IMR-90 (cell line): ENCODE measurements at regions not wholly inside any gene's neighbourhood (a gene's known extent, or its start where the extent isn't known, plus 50 kb on each side); places are given as distances from the start of the nearest gene placed in this dataset.

Experiments
- ATAC-seq: fragments of 200-7000 bp; cut with Tn5 transposase; 2 replicates; pipeline ENCODE4 v1.9.1; 2020; ENCODE audit warnings: low read depth, mild to moderate bottlenecking, moderate library complexity
- BruUV-seq: library from RNA; stranded (reverse); fragments of 400-500 nt; replicated peaks from 2 replicates; lab custom pipeline; 2021; lab: Mats Ljungman, UMichigan
- CTCF ChIA-PET: fragments of 300-600 bp; formaldehyde crosslinking; extraction: SDS; loops from one replicate; lab custom pipeline; 2021; ENCODE audit warnings: antibody characterized with exemption; lab: Yijun Ruan, JAX
- POLR2A ChIA-PET: fragments of 300-600 bp; sonication (Branson Sonifier 250); formaldehyde crosslinking; loops from one replicate; lab custom pipeline; 2022; ENCODE audit warnings: antibody characterized with exemption; ENCODE audit not compliant: unreplicated experiment; lab: Charles Lee
- DNase-seq: peaks from one replicate; pipeline ENCODE4 v3.0.0; 2013
- H2AFZ ChIP-seq: replicated peaks from 2 replicates; pipeline ENCODE3; 2013; ENCODE audit warnings: low read length, mild to moderate bottlenecking; ENCODE audit not compliant: poor library complexity
- H2AK5ac ChIP-seq: 2 replicates; pipeline ENCODE4 v1.6.1; 2013; ENCODE audit warnings: low read depth, low read length, inconsistent platforms
- H2AK9ac ChIP-seq: replicated peaks from 2 replicates; pipeline ENCODE3; 2013; ENCODE audit warnings: mild to moderate bottlenecking, low read depth, low read length, moderate library complexity; ENCODE audit not compliant: poor library complexity
- H2BK120ac ChIP-seq: 2 replicates; pipeline ENCODE4 v1.6.1; 2013; ENCODE audit warnings: low read depth, low read length, inconsistent platforms
- H2BK15ac ChIP-seq: 3 replicates; pipeline ENCODE4 v1.6.1; 2013; ENCODE audit warnings: low read depth, low read length, inconsistent platforms
- H2BK20ac ChIP-seq: 2 replicates; pipeline ENCODE4 v1.6.1; 2013; ENCODE audit warnings: low read depth, mild to moderate bottlenecking, inconsistent platforms, low read length, moderate library complexity
- H2BK5ac ChIP-seq: 2 replicates; pipeline ENCODE4 v1.6.1; 2013; ENCODE audit warnings: mild to moderate bottlenecking, low read depth, low read length, inconsistent platforms; ENCODE audit not compliant: poor library complexity, severe bottlenecking
- H3K14ac ChIP-seq: replicated peaks from 2 replicates; pipeline ENCODE4 v1.6.1; 2013; ENCODE audit warnings: low read depth, low read length, inconsistent platforms
- H3K18ac ChIP-seq: 2 replicates; pipeline ENCODE4 v1.6.1; 2013; ENCODE audit warnings: low read depth, low read length, control low read depth
- H3K23ac ChIP-seq: 2 replicates; pipeline ENCODE4 v1.6.1; 2013; ENCODE audit warnings: low read depth, low read length, inconsistent platforms
- H3K27ac ChIP-seq: 2 replicates; pipeline ENCODE4 v1.5.1; 2013; ENCODE audit warnings: mild to moderate bottlenecking, control low read depth, low read length; ENCODE audit not compliant: insufficient read depth
- H3K27me3 ChIP-seq: 2 replicates; pipeline ENCODE4 v1.6.1; 2013; ENCODE audit warnings: low read length; ENCODE audit not compliant: control insufficient read depth, insufficient read depth
- H3K36me3 ChIP-seq: 2 replicates; pipeline ENCODE4 v1.6.1; 2013; ENCODE audit warnings: low read length, mixed read lengths; ENCODE audit not compliant: control insufficient read depth, insufficient read depth
- H3K4ac ChIP-seq: 2 replicates; pipeline ENCODE4 v1.6.1; 2013; ENCODE audit warnings: low read depth, low read length, inconsistent platforms
- H3K4me1 ChIP-seq: 2 replicates; pipeline ENCODE4 v1.6.1; 2013; ENCODE audit warnings: low read length, mixed read lengths; ENCODE audit not compliant: control insufficient read depth, insufficient read depth
- H3K4me2 ChIP-seq: 2 replicates; pipeline ENCODE4 v1.6.1; 2013; ENCODE audit warnings: low read depth, mild to moderate bottlenecking, control low read depth, low read length, moderate library complexity
- H3K4me3 ChIP-seq: 2 replicates; pipeline ENCODE4 v1.5.1; 2013; ENCODE audit warnings: low read depth, mild to moderate bottlenecking, control low read depth, low read length, moderate library complexity; ENCODE audit not compliant: insufficient read depth
- H3K56ac ChIP-seq: 2 replicates; pipeline ENCODE4 v1.6.1; 2013; ENCODE audit warnings: low read length, inconsistent platforms; ENCODE audit not compliant: insufficient read depth; ENCODE audit errors: extremely low read depth
- H3K79me1 ChIP-seq, 2 experiments: 2 replicates each; pipeline ENCODE4 v1.6.1; 2013; ENCODE audit warnings: low read length in 2 of 2, inconsistent platforms in 1 of 2, low read depth in 1 of 2
- H3K9ac ChIP-seq: 2 replicates; pipeline ENCODE4 v1.6.1; 2013; ENCODE audit warnings: low read depth, low read length, control low read depth
- H3K9me1 ChIP-seq: 2 replicates; pipeline ENCODE4 v1.6.1; 2013; ENCODE audit warnings: low read length, inconsistent platforms; ENCODE audit not compliant: insufficient read depth
- H3K9me3 ChIP-seq: 2 replicates; pipeline ENCODE4 v1.6.1; 2013; ENCODE audit warnings: low read length; ENCODE audit not compliant: control insufficient read depth, insufficient read depth
- H4K20me1 ChIP-seq: 2 replicates; pipeline ENCODE4 v1.6.1; 2013; ENCODE audit warnings: low read length, inconsistent platforms; ENCODE audit not compliant: insufficient read depth
- H4K5ac ChIP-seq: 2 replicates; pipeline ENCODE4 v1.6.1; 2013; ENCODE audit warnings: mild to moderate bottlenecking, low read depth, low read length, control low read depth
- H4K8ac ChIP-seq, 2 experiments: 2 replicates each; pipeline ENCODE4 v1.6.1; 2013; ENCODE audit warnings: low read depth in 2 of 2, low read length in 2 of 2, control low read depth in 1 of 2, inconsistent platforms in 1 of 2
- H4K91ac ChIP-seq: 2 replicates; pipeline ENCODE4 v1.6.1; 2013; ENCODE audit warnings: low read depth, low read length, inconsistent platforms; ENCODE audit not compliant: insufficient read depth
- CEBPB ChIP-seq: IDR thresholded peaks from 2 replicates; pipeline ENCODE4 v1.6.1; 2012; ENCODE audit warnings: low read depth, low read length, improper control_type of control experiment
- MAZ ChIP-seq: IDR thresholded peaks from 2 replicates; pipeline ENCODE4 v1.6.1; 2012; ENCODE audit warnings: low read depth, mild to moderate bottlenecking, low read length, improper control_type of control experiment, moderate library complexity, borderline replicate concordance
- MXI1 ChIP-seq: IDR thresholded peaks from 2 replicates; pipeline ENCODE4 v1.6.1; 2012; ENCODE audit warnings: low read depth, mild to moderate bottlenecking, low read length, moderate library complexity, borderline replicate concordance
- RAD21 ChIP-seq: IDR thresholded peaks from 2 replicates; pipeline ENCODE4 v1.6.1; 2012; ENCODE audit warnings: low read length, improper control_type of control experiment
- WGBS, 2 experiments: methylation state at CpG; one replicate each; pipeline versions ENCODE4 v1.1.5 to v1.1.7; 2013; ENCODE audit warnings: missing lambda C conversion rate in 2 of 2; ENCODE audit not compliant: insufficient read length in 1 of 2; ENCODE audit errors: extremely low coverage in 2 of 2; 5-methylcytosine and 5-hydroxymethylcytosine counted together
- dilution Hi-C: fragments of 300-500 bp; cut with HindIII; formaldehyde crosslinking; loops from one replicate; pipeline ENCODE4 v1.14.3; 2018; ENCODE audit warnings: low sequenced_read_pairs; ENCODE audit not compliant: unreplicated experiment
- in situ Hi-C: fragments of 300-500 bp; cut with MboI; formaldehyde crosslinking; loops from 3 replicates; pipeline ENCODE4 v1.14.3; 2019; ENCODE audit warnings: low sequenced_read_pairs, inconsistent platforms, mixed read lengths
- intact Hi-C: fragments of 100-400 bp; cut with micrococcal nuclease; formaldehyde crosslinking; loops from 2 replicates; pipeline ENCODE4 v1.10.0; 2022

- no peaks in the 10 kb centered on the region for H3K79me1 ChIP-seq
- POLR2A ChIA-PET = no interaction called here
Measured at GRCh38 chr6:104201557-104201956, 658.2 kb downstream of the HACE1 start.

More at GRCh38 chr6:104201557-104201956, 658.2 kb downstream of the HACE1 start:
- H3K14ac ChIP-seq = no peak overlapping the region
- no peak overlapping the region for H4K5ac ChIP-seq
- H4K20me1 ChIP-seq = no peaks in the 10 kb centered on the region
- ATAC-seq (no peak), DNase-seq (no peak)
- H3K9me3 ChIP-seq = peaks cover 7% of the 10 kb centered on the region
- no peak overlapping the region for H3K18ac ChIP-seq
- H3K36me3 ChIP-seq = no peaks in the 10 kb centered on the region
- H3K4me2 ChIP-seq = no peak overlapping the region
- H3K23ac ChIP-seq = no peak overlapping the region
- no peak overlapping the region for H2AFZ ChIP-seq
- no peak overlapping the region for H4K91ac ChIP-seq
- BruUV-seq = no TSS peak
- no peaks in the 10 kb centered on the region for H3K9me1 ChIP-seq
- no peaks in the 10 kb centered on the region for H3K4me1 ChIP-seq
- intact Hi-C loops = no loop called here
- no peak for TF ChIP-seq MAZ
- no peak for TF ChIP-seq MXI1
- no peak for TF ChIP-seq CEBPB
- TF ChIP-seq RAD21 = no peak
- no peaks in the 10 kb centered on the region for H3K27me3 ChIP-seq
- H3K27ac ChIP-seq = no peak overlapping the region
- no peak overlapping the region for H2AK9ac ChIP-seq
- no peak overlapping the region for H2BK20ac ChIP-seq
- no peak overlapping the region for H2BK5ac ChIP-seq
- no peak overlapping the region for H3K56ac ChIP-seq
- no CpG with 5 or more reads among the region's 2 CpGs for WGBS, 2 experiments
- no peak overlapping the region for H2AK5ac ChIP-seq
- H2BK120ac ChIP-seq = no peak overlapping the region
- CTCF ChIA-PET = no interaction called here
- no peak overlapping the region for H2BK15ac ChIP-seq
- H3K4ac ChIP-seq = no peak overlapping the region
- in situ Hi-C loops = no loop called here
- no peak overlapping the region for H3K4me3 ChIP-seq
- no peak overlapping the region for H4K8ac ChIP-seq
- dilution Hi-C loops = no loop called here
- no peak overlapping the region for H3K9ac ChIP-seq
